GM18951 (cell line): ENCODE measurements at regions not wholly inside any gene's neighbourhood (a gene's known extent, or its start where the extent isn't known, plus 50 kb on each side); places are given as distances from the start of the nearest gene placed in this dataset.

Source experiments
- POLR2A ChIP-seq: IDR thresholded peaks from 4 replicates; pipeline ENCODE4 v1.6.1; 2011; ENCODE audit warnings: mild to moderate bottlenecking; ENCODE audit not compliant: insufficient read length, insufficient read depth; ENCODE audit errors: extremely low read depth
- in situ Hi-C: fragments of 300-500 bp; cut with MboI; formaldehyde crosslinking; loops from one replicate; pipeline ENCODE4 v1.12.0; 2022; ENCODE audit warnings: low sequenced_read_pairs, mixed read lengths, inconsistent platforms; ENCODE audit not compliant: unreplicated experiment

- in situ Hi-C loops: no loop called here
Observed at GRCh38 chr15:69505956-69506556, 53.4 kb downstream of the RPLP1 start.

GRCh38 chr15:69508659-69509058, 56.0 kb downstream of the RPLP1 start:
- in situ Hi-C loops: no loop called here

More at GRCh38 chr15:69505956-69506556, 53.4 kb downstream of the RPLP1 start:
- TF ChIP-seq POLR2A: no peak

GRCh38 chr15:69509131-69509530, 56.5 kb downstream of the RPLP1 start:
- in situ Hi-C loops: no loop called here
- TF ChIP-seq POLR2A: no peak

More at GRCh38 chr15:69508659-69509058, 56.0 kb downstream of the RPLP1 start:
- no peak for TF ChIP-seq POLR2A

GRCh38 chr15:69510556-69510955, 57.9 kb downstream of the RPLP1 start:
- TF ChIP-seq POLR2A: no peak
- in situ Hi-C loops: no loop called here

GRCh38 chr15:69511015-69511414, 58.4 kb downstream of the RPLP1 start:
- in situ Hi-C loops: no loop called here
- TF ChIP-seq POLR2A: no peak

- in situ Hi-C loops: no loop called here
- no peak for TF ChIP-seq POLR2A
Observed at GRCh38 chr15:69511716-69512340, 59.2 kb downstream of the RPLP1 start.

- in situ Hi-C loops: no loop called here
- no peak for TF ChIP-seq POLR2A
Observed at GRCh38 chr15:69513450-69513960, 60.9 kb downstream of the RPLP1 start.

- in situ Hi-C loops: no loop called here
- TF ChIP-seq POLR2A: no peak
Observed at GRCh38 chr15:69513986-69514385, 61.4 kb downstream of the RPLP1 start.

- in situ Hi-C loops: no loop called here
- no peak for TF ChIP-seq POLR2A
Observed at GRCh38 chr15:69515508-69515907, 62.9 kb downstream of the RPLP1 start.

- TF ChIP-seq POLR2A: no peak
Observed at GRCh38 chr15:69515926-69516325, 63.3 kb downstream of the RPLP1 start.

GRCh38 chr15:69517052-69517451, 64.4 kb downstream of the RPLP1 start:
- in situ Hi-C loops: no loop called here
- TF ChIP-seq POLR2A: no peak

More at GRCh38 chr15:69515926-69516325, 63.3 kb downstream of the RPLP1 start:
- in situ Hi-C loops: no loop called here

GRCh38 chr15:69518806-69519205, 66.2 kb downstream of the RPLP1 start:
- no peak for TF ChIP-seq POLR2A
- in situ Hi-C loops: no loop called here

GRCh38 chr15:69520067-69520466, 67.4 kb downstream of the RPLP1 start:
- no peak for TF ChIP-seq POLR2A
- in situ Hi-C loops: no loop called here

- in situ Hi-C loops: no loop called here
- no peak for TF ChIP-seq POLR2A
Observed at GRCh38 chr15:69522361-69522760, 69.7 kb downstream of the RPLP1 start.
